MM.1S (cell line): ENCODE measurements at regions not wholly inside any gene's neighbourhood (a gene's known extent, or its start where the extent isn't known, plus 50 kb on each side); places are given as distances from the start of the nearest gene placed in this dataset.

Experiments used
- DNase-seq: peaks from one replicate; pipeline ENCODE4 v3.0.0-alpha.2; 2015
- H2AFZ ChIP-seq: fragments of 300-600 bp; sonication (generic); 2 replicates; pipeline ENCODE4 v1.6.0; 2016; ENCODE audit warnings: antibody characterized with exemption, low read length
- H3F3A ChIP-seq: fragments of 300-600 bp; sonication (generic); 2 replicates; pipeline ENCODE4 v1.6.1; 2016; ENCODE audit warnings: mild to moderate bottlenecking, antibody characterized with exemption, low read length, moderate library complexity, mixed read lengths; ENCODE audit not compliant: insufficient read depth
- H3K27ac ChIP-seq: fragments of 300-600 bp; sonication (generic); 2 replicates; pipeline ENCODE4 v1.5.1; 2016; ENCODE audit warnings: mild to moderate bottlenecking, low read length
- H3K27me3 ChIP-seq: fragments of 300-600 bp; sonication (generic); replicated peaks from 2 replicates; pipeline ENCODE4 v1.6.0; 2016; ENCODE audit warnings: low read length; ENCODE audit not compliant: insufficient read depth
- H3K36me3 ChIP-seq: fragments of 300-600 bp; sonication (generic); replicated peaks from 2 replicates; pipeline ENCODE4 v1.6.1; 2016; ENCODE audit warnings: mild to moderate bottlenecking, low read length, mixed read lengths; ENCODE audit not compliant: insufficient read depth
- H3K4me1 ChIP-seq: fragments of 300-600 bp; sonication (generic); 2 replicates; pipeline ENCODE4 v1.6.1; 2016; ENCODE audit warnings: low read length, mixed read lengths
- H3K4me2 ChIP-seq: fragments of 300-600 bp; sonication (generic); 2 replicates; pipeline ENCODE4 v1.6.0; 2016; ENCODE audit warnings: low read depth, low read length
- H3K4me3 ChIP-seq: fragments of 300-600 bp; sonication (generic); 2 replicates; pipeline ENCODE4 v1.5.1; 2016; ENCODE audit warnings: low read length, mixed read lengths
- H3K79me2 ChIP-seq: fragments of 300-600 bp; sonication (generic); 2 replicates; pipeline ENCODE4 v1.6.1; 2016; ENCODE audit warnings: mixed run types, low read length, mixed read lengths
- H3K9ac ChIP-seq: fragments of 300-600 bp; sonication (generic); 2 replicates; pipeline ENCODE4 v1.6.1; 2016; ENCODE audit warnings: low read length, mixed read lengths
- H3K9me2 ChIP-seq: fragments of 300-600 bp; sonication (generic); replicated peaks from 2 replicates; pipeline ENCODE4 v1.6.1; 2016; ENCODE audit warnings: mild to moderate bottlenecking, low read length, mixed read lengths; ENCODE audit not compliant: insufficient read depth
- H3K9me3 ChIP-seq: fragments of 300-600 bp; sonication (generic); replicated peaks from 2 replicates; pipeline ENCODE4 v1.6.1; 2016; ENCODE audit warnings: mild to moderate bottlenecking, low read length, mixed read lengths; ENCODE audit not compliant: insufficient read depth
- H4K20me1 ChIP-seq: fragments of 300-600 bp; sonication (generic); 2 replicates; pipeline ENCODE4 v1.6.1; 2016; ENCODE audit warnings: mild to moderate bottlenecking, low read length, moderate library complexity, mixed read lengths; ENCODE audit not compliant: insufficient read depth
- CTCF ChIP-seq: fragments of 300-600 bp; sonication (generic); IDR thresholded peaks from 2 replicates; pipeline ENCODE4 v1.5.1; 2016; ENCODE audit warnings: antibody characterized with exemption, low read length, mixed read lengths
- EZH2 ChIP-seq: fragments of 300-600 bp; sonication (generic); optimal IDR thresholded peaks from 2 replicates; pipeline ENCODE3; 2017; ENCODE audit warnings: low read depth, mild to moderate bottlenecking, antibody characterized with exemption, low read length, mixed read lengths
- EZH2phosphoT487 ChIP-seq: fragments of 300-600 bp; sonication (generic); IDR thresholded peaks from 2 replicates; pipeline ENCODE4 v1.6.1; 2018; ENCODE audit warnings: antibody characterized with exemption, low read length

- Histone ChIP-seq H3K9me2 (no peaks in the 10 kb centered on the region), H2AFZ (no peak overlapping the region), H3K79me2 (no peaks in the 10 kb centered on the region), H3F3A (no peaks in the 10 kb centered on the region), H3K4me2 (no peak overlapping the region), H4K20me1 (no peaks in the 10 kb centered on the region), H3K4me1 (no peaks in the 10 kb centered on the region), H3K9ac (no peak overlapping the region), H3K4me3 (no peak overlapping the region), H3K9me3 (no peaks in the 10 kb centered on the region), H3K36me3 (no peaks in the 10 kb centered on the region), H3K27me3 (no peaks in the 10 kb centered on the region), H3K27ac (no peak overlapping the region)
- DNase-seq = no peak
- no peak for TF ChIP-seq EZH2
- no peak for TF ChIP-seq CTCF
- TF ChIP-seq EZH2phosphoT487 = no peak
These were observed 1035.0 kb downstream of the SLC16A7 start for GRCh38 chr12:60630796-60631195.

- no peak overlapping the region for H3K4me2 ChIP-seq
- H3K79me2 ChIP-seq = no peaks in the 10 kb centered on the region
- no peak for TF ChIP-seq EZH2
- TF ChIP-seq CTCF = peak; percentile 4; the same call in 1 of the 2 replicates
- no peak overlapping the region for H3K27ac ChIP-seq
- no peaks in the 10 kb centered on the region for H3K27me3 ChIP-seq
- no peaks in the 10 kb centered on the region for H3F3A ChIP-seq
- H3K9ac ChIP-seq = no peak overlapping the region
- no peak overlapping the region for H3K4me3 ChIP-seq
- H3K9me3 ChIP-seq = no peaks in the 10 kb centered on the region
- no peak for DNase-seq
- no peaks in the 10 kb centered on the region for H3K36me3 ChIP-seq
- no peak overlapping the region for H2AFZ ChIP-seq
- H3K4me1 ChIP-seq = no peaks in the 10 kb centered on the region
- no peaks in the 10 kb centered on the region for H4K20me1 ChIP-seq
- no peaks in the 10 kb centered on the region for H3K9me2 ChIP-seq
These were observed 1048.2 kb downstream of the SLC16A7 start for GRCh38 chr12:60644076-60644475.

GRCh38 chr12:60666895-60667294, 1071.1 kb downstream of the SLC16A7 start:
- no peak overlapping the region for H3K27ac ChIP-seq
- no peaks in the 10 kb centered on the region for H3K36me3 ChIP-seq
- H3K4me3 ChIP-seq = no peak overlapping the region
- H3K4me2 ChIP-seq = no peak overlapping the region
- H3F3A ChIP-seq = no peaks in the 10 kb centered on the region
- no peak for DNase-seq
- no peak overlapping the region for H3K9ac ChIP-seq
- H3K4me1 ChIP-seq = no peaks in the 10 kb centered on the region
- H2AFZ ChIP-seq = no peak overlapping the region
- no peaks in the 10 kb centered on the region for H3K9me3 ChIP-seq
- no peaks in the 10 kb centered on the region for H3K9me2 ChIP-seq
- H4K20me1 ChIP-seq = no peaks in the 10 kb centered on the region
- no peak for TF ChIP-seq EZH2phosphoT487
- no peak for TF ChIP-seq EZH2
- TF ChIP-seq CTCF = no peak
- no peaks in the 10 kb centered on the region for H3K79me2 ChIP-seq
- H3K27me3 ChIP-seq = no peaks in the 10 kb centered on the region

GRCh38 chr12:60672949-60673348, 1077.1 kb downstream of the SLC16A7 start:
- Histone ChIP-seq H3K4me1 (no peaks in the 10 kb centered on the region), H3K36me3 (no peaks in the 10 kb centered on the region), H3K9me3 (no peaks in the 10 kb centered on the region), H3K27me3 (no peaks in the 10 kb centered on the region), H4K20me1 (no peaks in the 10 kb centered on the region), H3K79me2 (no peaks in the 10 kb centered on the region), H3F3A (no peaks in the 10 kb centered on the region), H3K9me2 (no peaks in the 10 kb centered on the region), H2AFZ (no peak overlapping the region), H3K4me3 (no peak overlapping the region), H3K9ac (no peak overlapping the region), H3K4me2 (no peak overlapping the region), H3K27ac (no peak overlapping the region)
- no peak for DNase-seq
- TF ChIP-seq EZH2phosphoT487 = no peak
- no peak for TF ChIP-seq EZH2
- TF ChIP-seq CTCF = no peak
